GM21515 (cell line): ENCODE measurements at regions not wholly inside any gene's neighbourhood (a gene's known extent, or its start where the extent isn't known, plus 50 kb on each side); places are given as distances from the start of the nearest gene placed in this dataset.

Source experiments
- ATAC-seq: cut with Tn5 transposase; IDR thresholded peaks from one replicate; pipeline ENCODE4 v1.9.1; 2021; ENCODE audit not compliant: unreplicated experiment

DNA sequence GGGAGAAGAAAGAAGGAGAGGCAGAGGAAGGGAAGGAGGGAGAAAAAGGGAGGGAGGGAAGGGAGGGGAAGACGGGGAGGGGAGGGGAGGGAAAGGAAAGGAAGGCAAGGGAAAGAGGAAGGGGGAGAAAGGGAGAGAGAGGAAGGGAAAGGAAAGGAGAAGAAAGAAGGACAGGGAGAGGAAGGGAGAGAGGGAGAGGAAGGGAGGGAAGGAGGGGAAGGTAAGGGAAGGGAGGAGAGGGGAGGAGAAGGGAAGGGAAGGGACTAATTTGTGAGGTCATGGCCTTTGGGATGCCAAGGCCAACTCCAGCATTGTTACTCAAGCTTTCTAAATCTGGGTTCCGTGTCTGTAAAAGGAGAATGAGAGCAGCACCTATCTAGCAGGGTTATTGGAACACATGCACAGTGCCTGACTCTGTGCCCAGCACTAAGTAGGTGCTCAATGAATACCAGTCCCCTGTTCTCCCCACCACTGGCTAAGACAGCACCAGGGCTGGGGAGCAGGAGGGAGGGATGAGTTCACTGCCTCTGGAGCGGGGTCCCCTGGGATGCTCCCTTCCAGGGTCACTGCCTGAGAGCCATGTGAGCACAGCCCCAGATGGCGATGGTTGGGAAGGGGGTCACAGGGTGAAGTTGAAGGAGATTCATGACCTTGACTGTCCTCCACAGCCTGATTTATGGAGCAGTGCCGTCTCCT is 560.1 kb upstream of the TBX3 start:
- no peak for ATAC-seq

GRCh38 chr12:115240251-115240650 is 556.3 kb upstream of the TBX3 start:
- no peak for ATAC-seq

- no peak for ATAC-seq
These were observed 551.9 kb upstream of the TBX3 start for GRCh38 chr12:115235880-115236279.

DNA sequence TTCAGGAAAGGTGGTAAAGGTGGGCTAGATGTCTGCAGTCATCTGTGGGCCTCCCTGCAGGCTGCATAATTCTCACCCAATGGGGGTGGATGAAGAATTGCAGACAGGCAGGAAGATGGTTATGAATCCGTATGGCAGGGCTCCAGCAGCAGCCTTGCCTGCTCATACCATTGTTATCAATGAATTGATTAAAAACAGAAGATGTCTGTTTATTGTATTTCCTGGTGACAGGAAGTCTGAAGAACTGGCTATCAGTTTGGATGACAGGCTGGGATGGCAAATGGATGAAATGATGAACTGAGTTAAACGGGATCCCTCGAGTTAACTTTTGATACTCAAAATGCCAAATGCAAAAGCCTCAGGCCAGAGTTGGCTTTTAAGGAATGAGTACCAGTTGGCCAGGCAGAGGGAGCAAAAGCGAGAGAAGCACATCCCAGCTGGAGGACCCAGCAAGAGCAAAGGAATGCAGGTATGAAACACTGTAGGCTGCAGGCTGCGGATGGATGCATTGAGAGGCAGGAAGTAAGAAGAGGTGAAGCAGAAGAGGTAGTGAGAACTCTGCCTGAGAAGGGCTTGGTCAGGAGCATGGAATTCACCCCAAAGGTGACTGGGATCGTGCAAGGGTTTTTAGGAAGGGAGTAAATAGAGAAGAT is 550.0 kb upstream of the TBX3 start:
- no peak for ATAC-seq

DNA sequence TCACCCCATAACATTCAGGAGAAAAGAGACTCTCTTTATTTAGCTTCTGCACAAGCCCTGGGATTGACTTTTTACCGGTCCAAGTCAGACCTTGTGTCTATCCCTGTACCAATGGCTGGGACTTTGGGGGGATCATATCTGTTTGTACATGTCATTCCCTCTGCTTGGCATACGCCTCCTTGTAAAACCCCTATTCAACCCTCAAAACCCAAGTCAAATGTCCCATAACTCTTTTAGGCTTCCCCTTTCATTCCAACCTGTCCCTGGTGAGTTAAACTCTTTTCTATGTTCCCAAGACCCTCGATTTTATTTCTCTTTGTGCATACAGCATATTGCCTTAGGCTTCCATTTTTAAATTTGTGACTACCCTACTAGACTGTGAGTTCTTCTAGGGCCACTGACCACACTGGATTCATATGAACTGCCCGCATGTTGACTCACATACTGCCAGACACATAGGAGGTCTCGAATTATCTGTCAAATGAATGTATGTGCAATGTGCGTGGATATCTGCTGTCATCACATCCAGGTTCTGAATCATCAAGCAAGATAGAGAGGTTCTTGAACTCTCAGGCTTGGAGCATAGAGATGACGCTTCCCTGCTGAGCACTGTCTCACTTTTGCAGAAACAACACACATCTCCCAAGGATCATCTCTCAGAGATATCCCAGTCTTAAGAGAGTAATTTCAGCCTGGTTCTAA is 548.6 kb upstream of the TBX3 start:
- ATAC-seq: no peak

GRCh38 chr12:115230606-115231005 is 546.6 kb upstream of the TBX3 start:
- no peak for ATAC-seq

DNA sequence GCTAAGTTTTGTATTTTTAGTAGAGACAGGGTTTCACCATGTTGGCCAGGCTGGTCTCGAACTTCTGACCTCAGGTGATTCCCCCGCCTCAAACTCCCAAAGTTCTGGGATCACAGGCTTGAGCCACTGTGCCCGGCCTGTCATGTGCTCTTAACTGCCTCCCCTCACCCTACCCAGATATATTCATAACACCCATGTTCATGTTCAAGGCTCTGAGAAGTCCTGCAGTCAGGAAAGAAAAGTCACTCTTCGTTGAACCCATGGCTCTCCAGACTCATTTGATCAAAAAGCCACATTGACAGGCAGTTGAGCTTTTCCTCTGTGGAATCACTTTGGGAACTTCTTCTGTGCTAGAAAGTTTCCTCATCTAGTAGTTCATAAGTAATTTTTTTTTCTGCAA is 545.5 kb upstream of the TBX3 start:
- ATAC-seq: no peak

DNA sequence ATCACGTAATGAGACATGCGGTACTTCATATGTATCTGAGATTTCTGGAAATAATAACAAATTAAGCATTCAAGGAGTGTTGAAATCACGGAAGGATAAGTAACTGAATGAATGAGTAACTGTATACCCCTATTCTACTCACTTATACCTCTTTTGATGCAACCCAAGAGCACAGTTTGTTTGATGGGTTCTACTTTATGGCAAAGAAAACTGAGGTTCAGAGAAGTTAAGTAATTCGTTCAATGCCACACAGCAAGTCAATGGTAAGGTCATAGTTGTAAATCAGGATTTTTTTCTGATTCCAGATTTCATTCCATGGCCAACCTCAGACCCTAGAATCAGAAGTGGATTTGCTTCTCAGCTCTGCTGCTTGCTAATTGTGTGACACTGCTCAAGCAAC is 544.5 kb upstream of the TBX3 start:
- no peak for ATAC-seq

DNA sequence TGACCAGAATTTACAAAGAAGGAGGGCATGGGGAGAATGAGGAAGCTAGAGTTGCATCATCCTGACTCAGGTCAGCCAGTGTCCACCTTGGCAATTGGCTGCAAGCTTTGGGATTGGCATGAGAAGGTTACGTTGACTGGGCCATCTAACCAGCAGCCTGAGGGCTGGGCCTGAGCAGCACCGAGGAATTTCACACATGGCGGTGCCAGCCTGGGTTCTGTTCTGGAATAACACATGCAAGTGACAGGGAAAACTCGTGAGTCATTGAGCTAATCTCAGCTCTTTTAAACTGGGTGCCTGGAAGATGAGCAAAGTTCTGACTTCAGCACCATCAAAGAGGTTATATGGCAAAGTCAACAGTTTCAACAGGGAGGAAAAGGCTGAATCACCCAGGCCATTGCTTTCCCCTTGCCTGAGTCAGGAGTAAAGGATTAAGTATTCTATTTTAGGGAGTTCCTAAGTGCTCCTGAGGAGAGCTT is 543.2 kb upstream of the TBX3 start:
- no peak for ATAC-seq

DNA sequence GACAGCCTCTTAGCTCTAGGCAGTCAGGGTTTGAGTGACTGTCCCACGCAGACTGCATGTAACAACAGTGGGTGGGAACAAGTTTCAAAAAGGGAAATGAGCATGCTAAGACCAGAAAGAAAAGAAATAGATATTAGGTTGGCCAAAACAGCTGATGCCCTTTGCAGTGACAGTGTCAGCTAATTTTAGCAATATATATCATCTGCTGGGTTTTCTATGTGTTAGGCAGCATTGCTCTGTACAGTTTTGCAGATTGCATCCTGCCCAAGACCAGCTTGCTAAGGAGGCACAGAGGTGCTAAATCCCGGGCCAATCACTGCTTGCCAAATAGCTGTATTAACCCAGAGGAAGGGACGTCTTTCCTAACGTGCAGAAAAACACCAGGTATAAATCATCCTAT is 541.9 kb upstream of the TBX3 start:
- no peak for ATAC-seq

- no peak for ATAC-seq
These were observed 540.0 kb upstream of the TBX3 start for GRCh38 chr12:115223991-115224390.

DNA sequence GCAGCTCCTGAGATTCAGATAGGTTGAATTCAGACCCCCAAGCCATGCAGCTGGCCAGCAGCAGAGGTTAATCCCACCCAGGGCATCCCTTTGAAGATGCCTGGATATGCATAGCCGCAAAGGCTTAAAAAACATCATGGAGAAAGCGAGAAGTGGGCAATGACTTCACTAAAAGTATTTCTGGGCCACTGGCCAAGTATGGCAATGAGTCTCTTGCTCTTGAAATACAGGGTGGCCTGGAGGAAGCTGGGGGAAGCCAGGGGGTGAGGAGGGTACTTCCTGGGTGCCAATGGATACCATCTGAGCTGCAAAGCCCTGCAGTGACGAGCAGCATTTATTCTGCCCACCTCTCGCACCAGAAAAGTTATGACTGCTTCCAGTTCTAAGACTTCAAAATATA is 539.3 kb upstream of the TBX3 start:
- no peak for ATAC-seq

DNA sequence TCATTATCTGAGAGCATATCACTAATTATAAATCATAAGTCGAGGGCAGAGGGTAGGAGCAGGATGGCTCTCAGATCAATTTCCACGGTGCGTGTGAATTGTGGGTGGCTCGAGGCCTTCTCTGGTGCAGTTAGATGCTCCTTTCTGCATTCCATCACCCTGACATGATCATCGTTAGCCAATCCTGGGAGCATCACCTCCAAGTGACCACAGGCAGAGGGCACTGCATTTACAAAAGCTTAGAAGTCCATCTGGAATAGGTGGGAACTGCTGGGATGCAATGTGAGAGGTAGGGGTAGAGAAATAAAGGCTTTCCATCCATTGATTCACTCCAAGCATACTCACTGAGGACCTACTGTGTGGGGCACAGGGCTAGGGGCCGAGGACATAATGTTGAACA is 538.2 kb upstream of the TBX3 start:
- ATAC-seq: no peak

DNA sequence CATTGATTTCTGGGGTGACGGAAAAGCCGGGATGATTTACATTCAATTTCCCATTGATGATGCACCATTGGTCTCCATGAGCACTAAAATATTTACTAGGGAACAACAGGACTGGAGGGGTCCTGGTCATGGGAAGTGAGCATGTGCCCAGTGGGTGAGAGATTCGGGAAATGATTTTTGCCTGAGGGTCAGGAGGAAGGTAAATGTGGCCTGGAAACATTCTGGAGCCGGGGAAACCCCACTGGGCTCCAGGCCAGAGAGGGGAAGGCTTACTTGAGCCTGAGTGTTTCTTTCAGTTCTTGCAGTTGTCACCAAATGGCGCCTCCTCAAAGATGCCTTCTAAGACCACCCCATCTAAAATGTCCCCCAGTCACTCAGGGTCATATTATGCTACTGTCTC is 532.3 kb upstream of the TBX3 start:
- no peak for ATAC-seq

GRCh38 chr12:115215544-115215943 is 531.6 kb upstream of the TBX3 start:
- no peak for ATAC-seq

- ATAC-seq: no peak
These were observed 529.6 kb upstream of the TBX3 start for GRCh38 chr12:115213538-115214016.

DNA sequence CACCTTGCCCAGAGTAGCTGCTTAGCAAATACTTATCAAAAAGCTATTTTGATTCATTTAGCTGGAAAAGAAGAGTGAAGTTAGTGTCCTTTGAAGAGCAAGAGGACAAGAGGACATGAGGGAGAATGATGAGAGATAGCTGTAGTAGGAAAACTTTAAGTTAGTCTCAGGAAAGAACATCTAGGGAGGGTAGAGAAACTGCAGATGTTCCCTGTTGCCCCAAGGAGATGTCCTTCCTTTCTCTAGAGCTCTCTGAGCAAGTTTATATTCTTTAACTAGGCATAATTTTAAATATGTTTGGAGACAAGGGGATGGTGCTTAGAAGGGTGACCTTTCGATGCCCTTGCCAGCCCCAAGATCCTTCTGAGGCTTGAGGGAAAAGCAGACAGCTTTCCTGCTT is 529.1 kb upstream of the TBX3 start:
- ATAC-seq: no peak

DNA sequence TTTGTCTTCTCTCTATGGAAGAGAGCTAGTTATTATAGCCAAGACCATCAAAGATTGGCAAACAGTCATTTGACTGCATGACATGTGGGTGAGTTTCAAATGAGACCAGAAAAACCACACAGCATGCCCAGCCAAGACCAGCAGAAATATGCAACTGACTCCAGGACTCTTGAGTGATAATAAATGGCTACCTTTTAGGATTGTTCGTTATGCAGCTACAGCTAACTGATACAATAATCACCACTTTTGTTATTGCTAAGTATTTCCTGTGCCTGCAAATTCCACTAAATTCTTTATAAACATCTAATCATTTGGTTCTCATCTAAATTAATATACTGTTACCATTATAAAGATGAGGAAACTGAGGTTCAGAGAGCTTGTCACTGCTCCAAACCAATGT is 528.4 kb upstream of the TBX3 start:
- no peak for ATAC-seq

GRCh38 chr12:115210533-115211252 is 526.7 kb upstream of the TBX3 start:
- ATAC-seq: no peak

DNA sequence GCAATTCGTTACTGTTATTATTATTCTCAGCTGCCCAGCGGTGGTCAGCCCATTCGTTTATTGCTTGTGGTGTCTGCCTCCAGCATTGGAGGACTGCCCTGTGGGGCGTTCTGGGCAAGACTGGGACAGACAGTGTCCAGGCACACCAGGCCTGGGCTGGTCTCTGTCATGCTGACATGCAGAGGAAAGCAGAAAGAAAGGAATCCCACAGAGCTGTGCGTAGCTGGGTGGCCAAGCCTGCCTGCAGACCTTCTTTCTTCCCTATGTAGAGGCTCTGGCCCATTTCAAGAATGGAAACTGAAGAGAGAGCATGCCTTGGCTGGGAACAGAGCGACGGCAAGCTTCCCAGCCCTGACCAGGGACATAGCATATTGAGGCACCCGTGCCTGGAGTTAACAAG is 525.3 kb upstream of the TBX3 start:
- no peak for ATAC-seq

DNA sequence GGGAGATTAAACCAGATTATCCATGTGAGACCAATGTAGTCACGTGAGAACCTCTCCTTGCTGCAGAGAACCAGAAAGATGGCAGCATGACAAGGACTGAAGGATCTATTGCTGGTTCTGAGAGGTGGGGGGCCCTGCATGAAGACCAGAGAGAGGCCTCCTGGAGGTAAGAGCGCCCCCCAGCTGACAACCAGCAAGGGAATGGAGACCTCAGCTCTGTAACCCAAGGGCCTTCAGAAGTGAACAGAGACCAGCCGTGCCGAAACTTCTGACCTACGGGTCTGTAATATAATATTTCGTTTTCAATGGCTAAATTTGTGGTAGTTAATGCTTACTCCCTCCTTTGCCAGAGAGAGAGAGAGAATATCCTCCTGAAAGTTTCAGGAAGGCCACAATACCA is 524.1 kb upstream of the TBX3 start:
- ATAC-seq: no peak
